ENCODE measurements at regions not wholly inside any gene's neighbourhood (a gene's known extent, or its start where the extent isn't known, plus 50 kb on each side); places are given as distances from the start of the nearest gene placed in this dataset.

GRCh38 chr9:12462861-12463260 is 230.3 kb upstream of the TYRP1 start:
- no peak for TF ChIP-seq CTCF (IDR thresholded peaks at IDR 0.05; ENCODE audit: low read depth, low read length, missing control alignments)
- DNase-seq (ENCODE audit: extremely low read depth, low read depth): no peak
- H3K4me3 ChIP-seq (replicated peaks; ENCODE audit: low read depth, low read length): no peak overlapping the region

- TF ChIP-seq CTCF (IDR thresholded peaks at IDR 0.05; ENCODE audit: low read depth, low read length, missing control alignments): no peak
- DNase-seq (ENCODE audit: extremely low read depth, low read depth): no peak
- H3K4me3 ChIP-seq (replicated peaks; ENCODE audit: low read depth, low read length): no peak overlapping the region
Observed at GRCh38 chr9:12463641-12464040, 229.5 kb upstream of the TYRP1 start.

DNA sequence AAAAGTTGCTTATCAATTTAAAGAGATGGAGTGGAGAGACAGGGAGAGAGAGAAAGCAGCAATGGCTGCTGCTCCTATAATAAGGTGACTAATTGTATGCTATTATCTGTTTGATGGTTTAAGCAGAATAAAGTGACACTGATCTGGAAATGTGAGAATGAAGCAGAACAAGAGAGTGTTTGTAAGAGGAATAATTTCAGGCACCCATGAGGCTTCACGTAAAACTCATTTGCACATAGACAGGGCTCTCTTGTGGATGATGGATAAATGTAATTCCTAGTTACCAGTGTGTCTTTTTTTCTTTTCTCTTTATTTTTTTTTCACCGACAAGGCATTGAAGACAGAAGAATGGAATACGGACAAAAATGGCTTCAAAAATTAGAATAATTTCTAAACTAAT is 228.8 kb upstream of the TYRP1 start:
- no peak for DNase-seq (ENCODE audit: extremely low read depth, low read depth)
- no peak for TF ChIP-seq CTCF (IDR thresholded peaks at IDR 0.05; ENCODE audit: low read depth, low read length, missing control alignments)
- no peak overlapping the region for H3K4me3 ChIP-seq (replicated peaks; ENCODE audit: low read depth, low read length)

- no peak overlapping the region for H3K4me3 ChIP-seq (replicated peaks; ENCODE audit: low read depth, low read length)
- peak; percentile 40 for TF ChIP-seq CTCF (IDR thresholded peaks at IDR 0.05; ENCODE audit: low read depth, low read length, missing control alignments)
- DNase-seq (ENCODE audit: extremely low read depth, low read depth): peak; percentile 2
Observed at GRCh38 chr9:12464910-12465512, 228.2 kb upstream of the TYRP1 start.

- TF ChIP-seq CTCF (IDR thresholded peaks at IDR 0.05; ENCODE audit: low read depth, low read length, missing control alignments): no peak
- no peak for DNase-seq (ENCODE audit: extremely low read depth, low read depth)
- H3K4me3 ChIP-seq (replicated peaks; ENCODE audit: low read depth, low read length): no peak overlapping the region
Observed at GRCh38 chr9:12469084-12469483, 224.1 kb upstream of the TYRP1 start.

DNA sequence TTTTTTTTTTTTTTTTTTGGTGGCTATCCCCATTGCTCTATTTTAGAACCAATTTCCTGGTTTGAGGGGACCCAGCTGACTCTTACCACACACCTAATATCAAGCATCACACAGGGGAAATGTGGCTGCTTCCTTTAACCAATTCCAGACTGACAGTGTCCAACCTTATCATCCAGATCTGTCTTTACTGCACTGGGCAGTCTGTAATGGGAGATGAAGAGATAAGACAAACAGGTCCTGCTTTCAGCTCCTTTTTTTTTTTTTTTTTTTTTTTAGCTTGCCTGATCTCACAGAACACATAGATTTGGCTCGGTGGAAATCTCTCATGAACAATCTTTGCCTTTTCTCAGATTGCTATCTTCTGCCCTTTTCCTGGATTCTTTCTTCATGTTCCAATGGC is 198.8 kb upstream of the TYRP1 start:
- TF ChIP-seq CTCF (IDR thresholded peaks at IDR 0.05; ENCODE audit: low read depth, low read length, missing control alignments): no peak
- no peak for DNase-seq (ENCODE audit: extremely low read depth, low read depth)
- H3K4me3 ChIP-seq (replicated peaks; ENCODE audit: low read depth, low read length): no peak overlapping the region

GRCh38 chr9:12497790-12498189 is 195.4 kb upstream of the TYRP1 start:
- TF ChIP-seq CTCF (IDR thresholded peaks at IDR 0.05; ENCODE audit: low read depth, low read length, missing control alignments): no peak
- DNase-seq (ENCODE audit: extremely low read depth, low read depth): no peak
- H3K4me3 ChIP-seq (replicated peaks; ENCODE audit: low read depth, low read length): no peak overlapping the region

All from HFF-Myc (cell line).